ENCODE measurements at regions not wholly inside any gene's neighbourhood (a gene's known extent, or its start where the extent isn't known, plus 50 kb on each side); places are given as distances from the start of the nearest gene placed in this dataset.

GRCh38 chr5:125422342-125422741, 675.9 kb upstream of the ZNF608 start:
- no peak for DNase-seq (ENCODE audit: extremely low read depth, low read depth)
- no peak overlapping the region for H3K4me3 ChIP-seq (replicated peaks; ENCODE audit: low read depth, low read length)
- no peak for TF ChIP-seq CTCF (IDR thresholded peaks at IDR 0.05; ENCODE audit: low read depth, low read length, missing control alignments)

- no peak for TF ChIP-seq CTCF (IDR thresholded peaks at IDR 0.05; ENCODE audit: low read depth, low read length, missing control alignments)
- DNase-seq (ENCODE audit: extremely low read depth, low read depth): no peak
These were observed 678.1 kb upstream of the ZNF608 start for GRCh38 chr5:125424402-125425141.

GRCh38 chr5:125429498-125429897, 683.1 kb upstream of the ZNF608 start:
- no peak for TF ChIP-seq CTCF (IDR thresholded peaks at IDR 0.05; ENCODE audit: low read depth, low read length, missing control alignments)
- no peak overlapping the region for H3K4me3 ChIP-seq (replicated peaks; ENCODE audit: low read depth, low read length)
- no peak for DNase-seq (ENCODE audit: extremely low read depth, low read depth)

More at GRCh38 chr5:125424402-125425141, 678.1 kb upstream of the ZNF608 start:
- H3K4me3 ChIP-seq (replicated peaks; ENCODE audit: low read depth, low read length): no peak overlapping the region

- no peak for DNase-seq (ENCODE audit: extremely low read depth, low read depth)
- H3K4me3 ChIP-seq (replicated peaks; ENCODE audit: low read depth, low read length): no peak overlapping the region
- no peak for TF ChIP-seq CTCF (IDR thresholded peaks at IDR 0.05; ENCODE audit: low read depth, low read length, missing control alignments)
These were observed 687.0 kb upstream of the ZNF608 start for GRCh38 chr5:125433457-125433856.

GRCh38 chr5:125439243-125439642, 692.8 kb upstream of the ZNF608 start:
- H3K4me3 ChIP-seq (replicated peaks; ENCODE audit: low read depth, low read length): no peak overlapping the region
- no peak for DNase-seq (ENCODE audit: extremely low read depth, low read depth)
- no peak for TF ChIP-seq CTCF (IDR thresholded peaks at IDR 0.05; ENCODE audit: low read depth, low read length, missing control alignments)

- TF ChIP-seq CTCF (IDR thresholded peaks at IDR 0.05; ENCODE audit: low read depth, low read length, missing control alignments): no peak
- no peak overlapping the region for H3K4me3 ChIP-seq (replicated peaks; ENCODE audit: low read depth, low read length)
- DNase-seq (ENCODE audit: extremely low read depth, low read depth): no peak
These were observed 694.5 kb upstream of the ZNF608 start for GRCh38 chr5:125440905-125441304.

GRCh38 chr5:125446986-125447385, 700.5 kb upstream of the ZNF608 start:
- H3K4me3 ChIP-seq (replicated peaks; ENCODE audit: low read depth, low read length): no peak overlapping the region
- no peak for TF ChIP-seq CTCF (IDR thresholded peaks at IDR 0.05; ENCODE audit: low read depth, low read length, missing control alignments)
- peak; percentile 33 for DNase-seq (ENCODE audit: extremely low read depth, low read depth)
